ENCODE measurements at regions not wholly inside any gene's neighbourhood (a gene's known extent, or its start where the extent isn't known, plus 50 kb on each side); places are given as distances from the start of the nearest gene placed in this dataset.

DNA sequence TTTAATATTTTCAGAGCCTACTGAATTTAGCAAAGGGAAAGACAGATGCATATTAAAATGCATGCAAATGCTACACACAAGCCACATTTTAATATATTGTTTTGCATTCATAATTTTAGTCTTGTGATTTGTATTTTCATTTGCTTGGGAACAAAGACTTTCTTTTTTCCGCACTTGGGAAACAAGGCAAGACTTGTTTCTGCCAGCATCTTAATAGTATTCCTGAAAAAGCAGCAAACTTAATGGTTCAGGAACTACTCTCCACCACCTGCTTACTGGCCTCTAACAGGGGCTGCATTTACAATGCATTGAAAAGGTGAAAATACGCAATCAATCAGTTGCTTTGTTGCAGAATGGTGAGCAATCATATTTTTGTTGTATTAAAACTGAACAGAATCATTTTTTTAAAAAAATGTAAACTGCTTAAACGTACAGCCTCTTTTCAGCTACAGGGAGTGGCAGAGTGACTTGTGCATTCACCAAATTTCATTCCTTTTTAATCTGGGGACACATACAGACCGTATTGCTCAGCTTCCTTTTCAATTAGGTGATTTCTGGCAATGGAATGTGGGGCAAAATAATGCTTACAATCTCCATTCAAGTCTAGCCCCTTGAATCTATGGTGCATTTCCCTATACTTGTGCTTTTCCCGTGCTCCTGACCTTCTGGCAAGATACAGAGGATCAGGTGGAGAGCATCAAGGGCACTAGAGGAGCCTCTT is 144.1 kb upstream of the BTG1 start:
- H3K36me3 ChIP-seq (ENCODE audit: control insufficient read depth in 1 of 2, insufficient read depth in 2 of 2, low read length in 1 of 2): no peaks in the 10 kb centered on the region
- no peaks in the 10 kb centered on the region for H3K9me3 ChIP-seq (ENCODE audit: control insufficient read depth, low read length)
- H3K27me3 ChIP-seq (ENCODE audit: control insufficient read depth in 1 of 2, insufficient read depth in 2 of 2, low read length in 1 of 2): peaks cover 0 to 1% of the 10 kb centered on the region in 2 donors
- intact Hi-C loops (cut with DNase I): no loop called here
- ATAC-seq (ENCODE audit: low FRiP score) (no peak), DNase-seq (no peak)
- H3K4me1 ChIP-seq (ENCODE audit: control insufficient read depth in 1 of 2, insufficient read depth in 2 of 2, low read length in 2 of 2): no peaks in the 10 kb centered on the region
- 58 to 59% methylated on average over 5 of the region's 5 CpGs for whole genome bisulfite sequencing, 2 donors
- no peak overlapping the region for H3K4me3 ChIP-seq (ENCODE audit: low read length in 2 of 2)
- H3K27ac ChIP-seq (ENCODE audit: low read depth in 1 of 2, low read length in 2 of 2): no peak overlapping the region

DNA sequence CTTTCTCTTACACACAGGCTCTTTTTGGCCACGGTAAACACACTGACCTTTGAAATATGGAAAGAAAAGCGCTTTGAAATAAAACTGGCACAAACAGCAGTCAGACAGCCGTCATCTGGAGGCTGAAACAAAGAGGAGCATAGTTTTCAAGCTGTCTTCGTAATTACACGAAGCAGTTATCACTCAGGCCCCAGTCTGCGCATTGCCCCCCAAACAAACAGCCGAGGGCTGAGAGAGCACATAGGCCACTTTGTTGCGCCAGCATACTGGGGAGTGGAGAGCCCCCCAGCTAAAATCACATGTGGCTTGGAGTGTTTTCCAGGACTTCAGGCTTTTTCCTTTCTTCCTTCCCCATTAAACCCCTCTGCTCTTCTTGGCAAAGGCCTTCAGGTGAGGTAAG is 142.9 kb upstream of the BTG1 start:
- Histone ChIP-seq H3K9me3 (ENCODE audit: control insufficient read depth, low read length) (no peaks in the 10 kb centered on the region), H3K36me3 (ENCODE audit: control insufficient read depth in 1 of 2, insufficient read depth in 2 of 2, low read length in 1 of 2) (no peaks in the 10 kb centered on the region), H3K4me3 (ENCODE audit: low read length in 2 of 2) (no peak overlapping the region), H3K27me3 (ENCODE audit: control insufficient read depth in 1 of 2, insufficient read depth in 2 of 2, low read length in 1 of 2) (peaks cover 0 to 1% of the 10 kb centered on the region in 2 donors), H3K4me1 (ENCODE audit: control insufficient read depth in 1 of 2, insufficient read depth in 2 of 2, low read length in 2 of 2) (no peaks in the 10 kb centered on the region), H3K27ac (ENCODE audit: low read depth in 1 of 2, low read length in 2 of 2) (no peak overlapping the region)
- ATAC-seq (ENCODE audit: low FRiP score) (no peak), DNase-seq (no peak)
- WGBS, 2 donors: 79 to 84% methylated on average over 8 of the region's 8 CpGs
- intact Hi-C loops (cut with DNase I): no loop called here

DNA sequence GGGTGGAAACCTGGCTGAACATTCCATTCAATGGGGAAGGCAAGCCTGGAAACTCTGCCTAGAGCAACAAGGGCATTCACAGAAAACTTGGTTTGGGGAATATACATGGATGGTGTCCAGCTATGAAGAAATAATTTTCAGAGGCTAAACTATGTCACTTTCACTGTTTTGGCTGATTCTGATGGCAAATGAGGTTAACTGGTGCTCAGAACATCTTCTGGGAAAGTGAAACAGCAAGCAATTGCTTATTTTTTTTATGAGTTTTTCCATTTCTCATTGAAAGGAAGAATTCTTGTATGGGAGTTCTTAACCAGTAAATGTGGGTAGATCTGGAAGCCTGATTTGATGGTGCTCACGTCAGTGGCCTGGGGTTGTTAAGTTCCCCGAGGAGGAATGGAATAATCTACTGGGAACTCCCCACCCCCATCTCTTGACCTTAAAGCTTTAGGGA is 132.8 kb upstream of the BTG1 start:
- 10 to 24% methylated on average over 2 of the region's 2 CpGs for WGBS, 2 donors
- Histone ChIP-seq H3K27me3 (ENCODE audit: control insufficient read depth in 1 of 2, insufficient read depth in 2 of 2, low read length in 1 of 2) (no peaks in the 10 kb centered on the region), H3K27ac (ENCODE audit: low read depth in 1 of 2, low read length in 2 of 2) (no peak overlapping the region), H3K4me1 (ENCODE audit: control insufficient read depth in 1 of 2, insufficient read depth in 2 of 2, low read length in 2 of 2) (no peaks in the 10 kb centered on the region), H3K4me3 (ENCODE audit: low read length in 2 of 2) (no peak overlapping the region), H3K9me3 (ENCODE audit: control insufficient read depth, low read length) (no peaks in the 10 kb centered on the region), H3K36me3 (ENCODE audit: control insufficient read depth in 1 of 2, insufficient read depth in 2 of 2, low read length in 1 of 2) (no peaks in the 10 kb centered on the region)
- intact Hi-C loops (cut with DNase I): no loop called here
- ATAC-seq (ENCODE audit: low FRiP score) (peak; percentile 77), DNase-seq (no peak)

DNA sequence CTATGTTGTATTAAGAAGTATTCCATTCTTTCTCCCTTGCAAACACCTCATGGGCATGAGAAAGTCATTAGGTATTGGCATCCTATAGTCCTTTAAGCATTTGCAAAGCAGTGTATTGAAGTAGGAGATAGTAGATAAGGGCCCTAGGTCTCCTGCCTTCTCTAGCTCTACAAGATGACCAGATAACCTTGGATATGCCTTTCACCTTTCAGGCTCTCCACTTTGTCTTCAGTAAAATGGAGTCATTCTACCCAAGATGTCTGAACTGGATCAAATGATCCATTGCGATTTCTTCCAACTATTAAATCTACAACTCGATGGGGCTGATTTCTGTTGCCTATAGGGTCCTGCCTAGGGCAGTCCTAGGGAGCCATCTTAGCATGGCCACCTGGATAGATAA is 132.1 kb upstream of the BTG1 start:
- Histone ChIP-seq H3K27me3 (ENCODE audit: control insufficient read depth in 1 of 2, insufficient read depth in 2 of 2, low read length in 1 of 2) (no peaks in the 10 kb centered on the region), H3K4me1 (ENCODE audit: control insufficient read depth in 1 of 2, insufficient read depth in 2 of 2, low read length in 2 of 2) (no peaks in the 10 kb centered on the region), H3K27ac (ENCODE audit: low read depth in 1 of 2, low read length in 2 of 2) (no peak overlapping the region), H3K4me3 (ENCODE audit: low read length in 2 of 2) (no peak overlapping the region), H3K36me3 (ENCODE audit: control insufficient read depth in 1 of 2, insufficient read depth in 2 of 2, low read length in 1 of 2) (no peaks in the 10 kb centered on the region), H3K9me3 (ENCODE audit: control insufficient read depth, low read length) (no peaks in the 10 kb centered on the region)
- intact Hi-C loops (cut with DNase I): no loop called here
- no peak for ATAC-seq (ENCODE audit: low FRiP score)
- DNase-seq: no peak
- WGBS, 2 donors: 48 to 50% methylated on average over 2 of the region's 2 CpGs

DNA sequence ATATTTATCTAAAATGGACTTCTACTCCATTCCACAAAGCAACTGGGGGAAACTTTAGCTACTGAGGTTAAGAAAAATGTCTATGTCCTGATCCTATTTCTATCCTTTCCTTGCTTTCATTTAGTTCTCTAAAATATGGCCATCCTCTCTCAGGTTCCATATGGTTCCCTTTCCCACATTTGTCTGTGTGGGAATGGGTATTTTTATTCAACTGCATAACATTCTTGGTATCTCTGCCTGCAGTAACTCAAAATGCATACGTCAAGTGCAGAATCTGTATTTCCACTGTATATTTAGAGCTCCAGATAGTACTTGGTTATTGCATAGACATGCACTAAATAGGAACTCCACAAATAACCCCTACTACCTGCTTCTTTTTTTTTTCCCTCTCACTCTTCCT is 130.6 kb upstream of the BTG1 start:
- WGBS, 2 donors: 68 to 83% methylated on average over 1 of the region's 1 CpG
- H3K9me3 ChIP-seq (ENCODE audit: control insufficient read depth, low read length): no peaks in the 10 kb centered on the region
- no peaks in the 10 kb centered on the region for H3K4me1 ChIP-seq (ENCODE audit: control insufficient read depth in 1 of 2, insufficient read depth in 2 of 2, low read length in 2 of 2)
- intact Hi-C loops (cut with DNase I): no loop called here
- DNase-seq (no peak), ATAC-seq (ENCODE audit: low FRiP score) (no peak)
- no peaks in the 10 kb centered on the region for H3K27me3 ChIP-seq (ENCODE audit: control insufficient read depth in 1 of 2, insufficient read depth in 2 of 2, low read length in 1 of 2)
- H3K4me3 ChIP-seq (ENCODE audit: low read length in 2 of 2): no peak overlapping the region
- no peaks in the 10 kb centered on the region for H3K36me3 ChIP-seq (ENCODE audit: control insufficient read depth in 1 of 2, insufficient read depth in 2 of 2, low read length in 1 of 2)
- no peak overlapping the region for H3K27ac ChIP-seq (ENCODE audit: low read depth in 1 of 2, low read length in 2 of 2)

DNA sequence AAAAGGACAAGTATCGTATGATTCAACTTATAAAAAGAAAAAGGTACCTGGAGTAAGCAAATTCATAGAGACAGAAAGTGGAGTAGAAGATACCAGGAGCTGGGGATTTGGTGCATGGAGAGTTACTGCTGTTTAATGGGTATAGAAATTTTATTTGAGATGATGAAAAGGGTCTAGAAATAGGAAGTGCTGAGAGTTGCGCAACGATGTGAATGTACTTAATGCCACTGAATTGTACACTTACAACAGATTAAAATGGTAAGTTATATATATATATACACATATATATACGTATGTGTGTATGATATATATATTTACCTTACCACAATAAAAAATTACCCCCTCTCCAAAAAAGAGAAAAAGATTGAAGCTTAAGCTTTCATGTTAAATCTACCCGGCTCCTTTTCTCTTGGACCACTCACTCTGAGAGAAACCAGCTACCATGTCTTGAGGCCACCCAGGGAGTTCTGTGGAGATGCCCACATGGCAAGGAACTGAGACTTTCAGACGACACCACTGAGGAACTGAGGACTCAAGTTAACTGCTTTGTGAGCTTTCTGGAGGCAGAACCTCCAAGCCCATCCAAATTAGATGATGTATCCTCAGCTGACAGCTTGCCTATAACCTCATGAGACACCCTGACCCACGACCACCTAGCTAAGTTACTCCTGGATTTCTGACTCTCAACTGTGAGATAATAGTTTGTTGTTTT is 130.0 kb upstream of the BTG1 start:
- H3K36me3 ChIP-seq (ENCODE audit: control insufficient read depth in 1 of 2, insufficient read depth in 2 of 2, low read length in 1 of 2): no peaks in the 10 kb centered on the region
- intact Hi-C loops (cut with DNase I): no loop called here
- DNase-seq: no peak
- no peak overlapping the region for H3K27ac ChIP-seq (ENCODE audit: low read depth in 1 of 2, low read length in 2 of 2)
- no peaks in the 10 kb centered on the region for H3K27me3 ChIP-seq (ENCODE audit: control insufficient read depth in 1 of 2, insufficient read depth in 2 of 2, low read length in 1 of 2)
- WGBS, 2 donors: 71 to 74% methylated on average over 7 of the region's 7 CpGs
- ATAC-seq (ENCODE audit: low FRiP score): no peak
- H3K9me3 ChIP-seq (ENCODE audit: control insufficient read depth, low read length): no peaks in the 10 kb centered on the region
- H3K4me1 ChIP-seq (ENCODE audit: control insufficient read depth in 1 of 2, insufficient read depth in 2 of 2, low read length in 2 of 2): no peaks in the 10 kb centered on the region
- no peak overlapping the region for H3K4me3 ChIP-seq (ENCODE audit: low read length in 2 of 2)

DNA sequence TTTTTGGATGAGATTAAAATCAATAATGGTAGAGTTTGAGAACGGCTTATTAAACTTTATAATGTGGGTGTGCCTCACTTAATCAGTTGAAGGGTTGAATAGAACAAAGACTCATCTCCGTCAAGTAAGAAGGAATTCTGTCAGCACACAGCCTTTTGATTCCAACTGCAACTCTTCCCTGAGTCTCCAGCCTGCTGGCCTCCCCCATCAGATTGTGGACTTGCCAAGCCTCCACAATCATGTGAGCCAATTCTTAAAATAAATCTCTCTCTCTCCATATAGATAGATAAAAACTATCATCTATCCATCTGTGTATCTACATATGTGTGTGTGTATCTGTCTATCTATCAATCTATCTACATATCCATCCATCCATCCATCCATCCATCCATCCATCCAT is 127.4 kb upstream of the BTG1 start:
- H3K4me1 ChIP-seq (ENCODE audit: control insufficient read depth in 1 of 2, insufficient read depth in 2 of 2, low read length in 2 of 2): no peaks in the 10 kb centered on the region
- H3K27ac ChIP-seq (ENCODE audit: low read depth in 1 of 2, low read length in 2 of 2): no peak overlapping the region
- DNase-seq (no peak), ATAC-seq (ENCODE audit: low FRiP score) (no peak)
- H3K4me3 ChIP-seq (ENCODE audit: low read length in 2 of 2): no peak overlapping the region
- 95% methylated on average over 2 of the region's 2 CpGs for WGBS, 2 donors
- no peaks in the 10 kb centered on the region for H3K9me3 ChIP-seq (ENCODE audit: control insufficient read depth, low read length)
- H3K36me3 ChIP-seq (ENCODE audit: control insufficient read depth in 1 of 2, insufficient read depth in 2 of 2, low read length in 1 of 2): no peaks in the 10 kb centered on the region
- intact Hi-C loops (cut with DNase I): no loop called here
- no peaks in the 10 kb centered on the region for H3K27me3 ChIP-seq (ENCODE audit: control insufficient read depth in 1 of 2, insufficient read depth in 2 of 2, low read length in 1 of 2)

DNA sequence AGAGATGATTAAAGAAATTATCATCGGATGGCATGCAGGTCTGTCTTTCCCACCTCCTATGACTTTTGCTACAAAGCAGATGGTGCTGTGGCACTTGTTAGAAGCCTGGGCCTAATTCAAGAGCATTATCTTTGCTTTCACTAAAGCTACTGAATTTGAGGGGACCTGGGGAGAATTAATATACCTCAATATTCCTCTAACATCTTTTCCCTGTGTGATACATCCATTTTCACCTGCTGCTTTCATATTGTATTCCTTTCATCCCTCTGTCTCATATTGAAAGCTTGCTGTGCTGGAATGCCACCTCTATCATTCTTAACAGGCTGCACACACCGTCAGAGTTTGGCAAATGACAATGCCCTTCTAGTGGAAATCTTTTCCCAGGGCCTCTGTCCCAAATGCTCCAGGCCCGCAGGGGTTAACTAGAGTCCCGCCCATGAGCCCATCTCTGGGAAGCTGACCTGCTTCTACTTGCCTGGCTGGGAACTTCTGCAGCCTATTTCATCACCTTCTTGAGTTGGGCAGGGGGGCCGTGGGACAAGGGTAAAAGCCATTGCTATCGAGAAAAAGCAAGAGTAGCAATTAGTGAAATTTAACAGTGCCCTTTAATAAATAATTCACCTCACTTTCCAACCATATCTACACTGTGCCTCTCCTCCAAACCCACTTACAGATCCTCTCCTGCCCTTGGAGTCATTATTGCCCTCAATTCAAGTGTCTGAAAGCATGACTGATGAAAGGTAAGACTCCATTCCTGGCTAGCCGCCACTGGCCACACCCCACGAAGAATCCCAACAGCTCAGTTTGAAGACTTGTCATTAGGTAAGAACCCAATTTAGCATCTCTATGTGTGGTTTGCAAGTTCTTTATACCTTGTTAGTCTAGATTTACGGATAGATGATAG is 126.7 kb upstream of the BTG1 start:
- ATAC-seq (ENCODE audit: low FRiP score) (no peak), DNase-seq (no peak)
- H3K4me3 ChIP-seq (ENCODE audit: low read length in 2 of 2): no peak overlapping the region
- H3K4me1 ChIP-seq (ENCODE audit: control insufficient read depth in 1 of 2, insufficient read depth in 2 of 2, low read length in 2 of 2): no peaks in the 10 kb centered on the region
- no peak overlapping the region for H3K27ac ChIP-seq (ENCODE audit: low read depth in 1 of 2, low read length in 2 of 2)
- no peaks in the 10 kb centered on the region for H3K9me3 ChIP-seq (ENCODE audit: control insufficient read depth, low read length)
- H3K36me3 ChIP-seq (ENCODE audit: control insufficient read depth in 1 of 2, insufficient read depth in 2 of 2, low read length in 1 of 2): no peaks in the 10 kb centered on the region
- no peaks in the 10 kb centered on the region for H3K27me3 ChIP-seq (ENCODE audit: control insufficient read depth in 1 of 2, insufficient read depth in 2 of 2, low read length in 1 of 2)
- 67 to 75% methylated on average over 9 of the region's 9 CpGs for WGBS, 2 donors
- intact Hi-C loops (cut with DNase I): no loop called here
